Panc1 (cell line): ENCODE measurements at regions not wholly inside any gene's neighbourhood (a gene's known extent, or its start where the extent isn't known, plus 50 kb on each side); places are given as distances from the start of the nearest gene placed in this dataset.

Source experiments
- POLR2AphosphoS5 ChIP-seq: IDR thresholded peaks from 2 replicates; pipeline ENCODE4 v1.6.1; 2012; ENCODE audit warnings: mild to moderate bottlenecking, low read depth, low read length, moderate library complexity
- SIN3A ChIP-seq: IDR thresholded peaks from 2 replicates; pipeline ENCODE4 v1.6.1; 2012; ENCODE audit warnings: low read depth, mild to moderate bottlenecking, low read length, moderate library complexity, borderline replicate concordance; ENCODE audit not compliant: insufficient read depth
- TCF7L2 ChIP-seq: IDR thresholded peaks from 2 replicates; pipeline ENCODE4 v1.6.1; 2011; ENCODE audit warnings: mild to moderate bottlenecking, low read depth, low read length, inconsistent platforms
- TF ChIP-seq, protein P1 (sequence below): fragments of 450-650 bp; IDR thresholded peaks from 2 replicates; pipeline ENCODE4 v1.5.1; 2017; ENCODE audit warnings: mild to moderate bottlenecking
- TF ChIP-seq, protein P2 (sequence below), 2 experiments: IDR thresholded peaks; 2 replicates each; pipeline ENCODE4 v1.6.1; 2011 to 2012; ENCODE audit warnings: low read depth in 2 of 2, control low read depth in 1 of 2, low read length in 1 of 2, mild to moderate bottlenecking in 1 of 2, moderate library complexity in 1 of 2; ENCODE audit not compliant: insufficient read depth in 1 of 2

DNA sequence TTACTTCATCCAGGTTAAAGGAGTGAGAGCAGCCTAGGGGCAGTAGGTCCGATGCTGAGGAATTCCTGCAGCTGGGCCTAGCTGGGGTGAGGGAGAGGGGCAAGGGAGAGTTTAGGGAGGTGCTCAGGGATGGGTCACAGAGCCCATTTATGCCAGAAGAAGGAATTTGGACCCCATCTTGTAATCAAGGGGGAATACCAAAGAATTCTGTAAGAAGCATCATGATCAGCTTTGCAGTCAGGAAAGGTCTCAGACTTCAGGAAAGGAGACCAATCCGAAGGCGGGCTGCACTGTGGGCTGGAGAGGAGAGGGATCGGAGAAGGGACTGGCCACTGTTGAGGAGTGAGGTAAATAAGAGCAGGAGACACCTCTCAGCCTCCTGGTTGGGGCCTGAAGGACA is 566.6 kb upstream of the MGMT start:
- TF ChIP-seq, protein P1, sequence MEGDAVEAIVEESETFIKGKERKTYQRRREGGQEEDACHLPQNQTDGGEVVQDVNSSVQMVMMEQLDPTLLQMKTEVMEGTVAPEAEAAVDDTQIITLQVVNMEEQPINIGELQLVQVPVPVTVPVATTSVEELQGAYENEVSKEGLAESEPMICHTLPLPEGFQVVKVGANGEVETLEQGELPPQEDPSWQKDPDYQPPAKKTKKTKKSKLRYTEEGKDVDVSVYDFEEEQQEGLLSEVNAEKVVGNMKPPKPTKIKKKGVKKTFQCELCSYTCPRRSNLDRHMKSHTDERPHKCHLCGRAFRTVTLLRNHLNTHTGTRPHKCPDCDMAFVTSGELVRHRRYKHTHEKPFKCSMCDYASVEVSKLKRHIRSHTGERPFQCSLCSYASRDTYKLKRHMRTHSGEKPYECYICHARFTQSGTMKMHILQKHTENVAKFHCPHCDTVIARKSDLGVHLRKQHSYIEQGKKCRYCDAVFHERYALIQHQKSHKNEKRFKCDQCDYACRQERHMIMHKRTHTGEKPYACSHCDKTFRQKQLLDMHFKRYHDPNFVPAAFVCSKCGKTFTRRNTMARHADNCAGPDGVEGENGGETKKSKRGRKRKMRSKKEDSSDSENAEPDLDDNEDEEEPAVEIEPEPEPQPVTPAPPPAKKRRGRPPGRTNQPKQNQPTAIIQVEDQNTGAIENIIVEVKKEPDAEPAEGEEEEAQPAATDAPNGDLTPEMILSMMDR, result no peak
- no peak for TF ChIP-seq SIN3A
- TF ChIP-seq POLR2AphosphoS5, result no peak
- no peak for TF ChIP-seq TCF7L2
- TF ChIP-seq, protein P2, sequence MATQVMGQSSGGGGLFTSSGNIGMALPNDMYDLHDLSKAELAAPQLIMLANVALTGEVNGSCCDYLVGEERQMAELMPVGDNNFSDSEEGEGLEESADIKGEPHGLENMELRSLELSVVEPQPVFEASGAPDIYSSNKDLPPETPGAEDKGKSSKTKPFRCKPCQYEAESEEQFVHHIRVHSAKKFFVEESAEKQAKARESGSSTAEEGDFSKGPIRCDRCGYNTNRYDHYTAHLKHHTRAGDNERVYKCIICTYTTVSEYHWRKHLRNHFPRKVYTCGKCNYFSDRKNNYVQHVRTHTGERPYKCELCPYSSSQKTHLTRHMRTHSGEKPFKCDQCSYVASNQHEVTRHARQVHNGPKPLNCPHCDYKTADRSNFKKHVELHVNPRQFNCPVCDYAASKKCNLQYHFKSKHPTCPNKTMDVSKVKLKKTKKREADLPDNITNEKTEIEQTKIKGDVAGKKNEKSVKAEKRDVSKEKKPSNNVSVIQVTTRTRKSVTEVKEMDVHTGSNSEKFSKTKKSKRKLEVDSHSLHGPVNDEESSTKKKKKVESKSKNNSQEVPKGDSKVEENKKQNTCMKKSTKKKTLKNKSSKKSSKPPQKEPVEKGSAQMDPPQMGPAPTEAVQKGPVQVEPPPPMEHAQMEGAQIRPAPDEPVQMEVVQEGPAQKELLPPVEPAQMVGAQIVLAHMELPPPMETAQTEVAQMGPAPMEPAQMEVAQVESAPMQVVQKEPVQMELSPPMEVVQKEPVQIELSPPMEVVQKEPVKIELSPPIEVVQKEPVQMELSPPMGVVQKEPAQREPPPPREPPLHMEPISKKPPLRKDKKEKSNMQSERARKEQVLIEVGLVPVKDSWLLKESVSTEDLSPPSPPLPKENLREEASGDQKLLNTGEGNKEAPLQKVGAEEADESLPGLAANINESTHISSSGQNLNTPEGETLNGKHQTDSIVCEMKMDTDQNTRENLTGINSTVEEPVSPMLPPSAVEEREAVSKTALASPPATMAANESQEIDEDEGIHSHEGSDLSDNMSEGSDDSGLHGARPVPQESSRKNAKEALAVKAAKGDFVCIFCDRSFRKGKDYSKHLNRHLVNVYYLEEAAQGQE (IDR thresholded peaks at IDR 0.05; ENCODE audit: insufficient read depth in 1 of 2, low read depth in 2 of 2, low read length in 1 of 2), result no peak
